ENCODE measurements at regions not wholly inside any gene's neighbourhood (a gene's known extent, or its start where the extent isn't known, plus 50 kb on each side); places are given as distances from the start of the nearest gene placed in this dataset.

DNA sequence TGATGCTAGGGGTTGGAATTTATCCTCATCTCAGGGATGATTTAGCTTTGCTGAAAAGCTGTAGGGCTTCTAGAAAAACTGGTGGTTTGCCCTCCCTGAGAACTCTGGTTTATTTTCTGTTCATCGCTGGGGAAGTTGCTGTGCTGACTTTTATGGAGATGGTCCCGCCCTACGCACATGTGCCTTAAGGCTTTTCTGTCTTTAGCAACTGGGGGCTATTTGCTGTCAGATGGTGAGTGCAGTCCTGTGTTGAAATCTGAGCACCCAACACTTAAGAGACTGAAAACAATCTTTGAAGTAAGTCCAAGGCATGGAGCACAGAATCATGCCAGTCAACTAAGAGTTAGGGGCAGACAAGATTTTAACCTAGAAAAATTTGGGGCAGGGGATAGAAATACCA is 2148.4 kb upstream of the CELF4 start:
- TF ChIP-seq, protein P1, sequence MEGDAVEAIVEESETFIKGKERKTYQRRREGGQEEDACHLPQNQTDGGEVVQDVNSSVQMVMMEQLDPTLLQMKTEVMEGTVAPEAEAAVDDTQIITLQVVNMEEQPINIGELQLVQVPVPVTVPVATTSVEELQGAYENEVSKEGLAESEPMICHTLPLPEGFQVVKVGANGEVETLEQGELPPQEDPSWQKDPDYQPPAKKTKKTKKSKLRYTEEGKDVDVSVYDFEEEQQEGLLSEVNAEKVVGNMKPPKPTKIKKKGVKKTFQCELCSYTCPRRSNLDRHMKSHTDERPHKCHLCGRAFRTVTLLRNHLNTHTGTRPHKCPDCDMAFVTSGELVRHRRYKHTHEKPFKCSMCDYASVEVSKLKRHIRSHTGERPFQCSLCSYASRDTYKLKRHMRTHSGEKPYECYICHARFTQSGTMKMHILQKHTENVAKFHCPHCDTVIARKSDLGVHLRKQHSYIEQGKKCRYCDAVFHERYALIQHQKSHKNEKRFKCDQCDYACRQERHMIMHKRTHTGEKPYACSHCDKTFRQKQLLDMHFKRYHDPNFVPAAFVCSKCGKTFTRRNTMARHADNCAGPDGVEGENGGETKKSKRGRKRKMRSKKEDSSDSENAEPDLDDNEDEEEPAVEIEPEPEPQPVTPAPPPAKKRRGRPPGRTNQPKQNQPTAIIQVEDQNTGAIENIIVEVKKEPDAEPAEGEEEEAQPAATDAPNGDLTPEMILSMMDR (IDR thresholded peaks at IDR 0.05) = no peak
- no peak for TF ChIP-seq POLR2A (IDR thresholded peaks at IDR 0.05)

All from Peyer's patch (tissue), 4 donors.